ENCODE measurements at regions not wholly inside any gene's neighbourhood (a gene's known extent, or its start where the extent isn't known, plus 50 kb on each side); places are given as distances from the start of the nearest gene placed in this dataset.
"Not testable (repeated sequence)": the region's sequence is repeated elsewhere in the genome, so short reads cannot be mapped to it uniquely, and the experiment has no call there.

DNA sequence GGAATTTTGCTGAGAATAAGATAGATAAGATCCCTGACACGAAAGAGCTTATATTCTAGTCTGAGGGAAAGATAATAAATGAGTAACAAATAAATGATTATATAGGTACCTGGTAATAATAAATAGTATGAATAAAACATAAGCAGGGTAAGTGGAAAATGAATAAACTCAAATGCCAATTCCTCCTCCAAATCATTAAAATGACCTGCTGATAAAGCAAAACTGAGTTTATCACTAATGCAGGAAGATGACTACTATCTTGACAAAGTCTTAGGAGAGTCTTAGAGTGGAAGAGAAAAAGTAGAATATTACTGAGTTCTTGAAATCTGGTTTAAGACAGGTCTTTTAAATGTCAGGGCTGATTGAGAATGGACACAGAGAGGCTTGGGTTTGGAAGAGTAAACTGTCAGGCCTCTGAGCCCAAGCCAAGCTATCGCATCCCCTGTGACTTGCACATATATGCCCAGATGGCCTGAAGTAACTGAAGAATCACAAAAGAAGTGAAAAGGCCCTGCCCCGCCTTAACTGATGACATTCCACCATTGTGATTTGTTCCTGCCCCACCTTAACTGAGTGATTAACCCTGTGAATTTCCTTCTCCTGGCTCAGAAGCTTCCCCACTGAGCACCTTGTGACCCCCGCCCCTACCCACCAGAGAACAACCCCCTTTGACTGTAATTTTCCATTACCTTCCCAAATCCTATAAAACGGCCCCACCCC lies 637.8 kb downstream of the UTRN start:
- WGBS, 2 experiments (ENCODE audit: extremely low coverage in 1 of 2, insufficient coverage in 1 of 2, insufficient read length in 1 of 2, insufficient replicate concordance in 2 of 2, low coverage in 1 of 2, low lambda C conversion rate in 2 of 2, missing lambda C conversion rate in 1 of 2) = 94% methylated on average over 4 of the region's 5 CpGs; no CpG with 5 or more reads in 1 of the 2 experiments
- H3K4ac ChIP-seq (replicated peaks; ENCODE audit: insufficient read length, low read depth, low read length); H4K8ac ChIP-seq (ENCODE audit: extremely low read depth, insufficient read depth, low read length); H3K27ac ChIP-seq (ENCODE audit: low read depth, low read length); H3K79me1 ChIP-seq (ENCODE audit: low read depth, low read length); H4K91ac ChIP-seq (replicated peaks; ENCODE audit: insufficient read length, low read length); FAIRE-seq; CTCF ChIA-PET (ENCODE audit: partially characterized antibody); H3K9ac ChIP-seq (replicated peaks in 1 of 4; ENCODE audit: extremely low read depth in 1 of 4, low read depth in 3 of 4, low read length in 3 of 4); H2BK12ac ChIP-seq (ENCODE audit: low read depth, low read length); H4K20me1 ChIP-seq (replicated peaks in 1 of 2; ENCODE audit: control insufficient read depth in 1 of 2, insufficient read depth in 2 of 2, low read length in 2 of 2); H2BK120ac ChIP-seq (replicated peaks; ENCODE audit: low read depth, low read length); H3K23ac ChIP-seq (ENCODE audit: insufficient read length); H3K14ac ChIP-seq (ENCODE audit: insufficient read length); H3K56ac ChIP-seq (replicated peaks; ENCODE audit: insufficient read length, low read depth, low read length); H2AK5ac ChIP-seq (ENCODE audit: low read depth, low read length); H3K23me2 ChIP-seq (ENCODE audit: low read depth, low read length); H2BK20ac ChIP-seq (ENCODE audit: low read length); H2AFZ ChIP-seq (ENCODE audit: low read length); H3K4me3 ChIP-seq (ENCODE audit: extremely low read depth in 1 of 4, insufficient read depth in 2 of 4, low read depth in 3 of 4, low read length in 4 of 4); H3K79me2 ChIP-seq (ENCODE audit: control insufficient read depth in 1 of 2, insufficient read depth in 2 of 2, low read length in 2 of 2); POLR2A ChIA-PET (ENCODE audit: partially characterized antibody); H3K4me2 ChIP-seq (ENCODE audit: insufficient read depth in 1 of 2, low read depth in 2 of 2, low read length in 2 of 2); H2BK15ac ChIP-seq (ENCODE audit: low read length); H3K36me3 ChIP-seq (ENCODE audit: control insufficient read depth in 2 of 4, insufficient read depth in 4 of 4, low read length in 3 of 4); H2BK5ac ChIP-seq (ENCODE audit: low read depth, low read length); H3K18ac ChIP-seq (ENCODE audit: extremely low read depth, low read length); H3K4me1 ChIP-seq (replicated peaks in 1 of 4; ENCODE audit: control insufficient read depth in 3 of 4, insufficient read depth in 4 of 4, low read length in 3 of 4); H3K9me3 ChIP-seq (ENCODE audit: insufficient read depth in 2 of 2, low read depth in 1 of 2, low read length in 1 of 2); H3K27me3 ChIP-seq (replicated peaks in 1 of 4; ENCODE audit: control insufficient read depth in 3 of 4, extremely low read depth in 1 of 4, insufficient read depth in 3 of 4, low read length in 3 of 4); H4K5ac ChIP-seq (ENCODE audit: insufficient read length, low read depth, low read length); DNase-seq (ENCODE audit: low read depth in 1 of 2, low spot score in 2 of 2): not testable (repeated sequence)

DNA sequence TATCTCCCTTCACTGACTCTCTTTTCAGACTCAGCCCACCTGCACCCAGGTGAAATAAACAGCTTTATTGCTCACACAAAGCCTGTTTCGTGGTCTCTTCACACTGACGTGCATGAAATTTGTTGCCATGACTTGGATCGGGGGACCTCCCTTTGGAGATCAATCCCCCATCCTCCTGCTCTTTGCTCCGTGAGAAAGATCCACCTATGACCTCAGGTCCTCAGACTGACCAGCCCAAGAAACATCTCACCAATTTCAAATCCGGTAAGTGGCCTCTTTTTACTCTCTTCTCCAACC lies 638.3 kb downstream of the UTRN start:
- H3K56ac ChIP-seq (replicated peaks; ENCODE audit: insufficient read length, low read depth, low read length); FAIRE-seq; H4K20me1 ChIP-seq (replicated peaks in 1 of 2; ENCODE audit: control insufficient read depth in 1 of 2, insufficient read depth in 2 of 2, low read length in 2 of 2); H4K5ac ChIP-seq (ENCODE audit: insufficient read length, low read depth, low read length); H4K8ac ChIP-seq (ENCODE audit: extremely low read depth, insufficient read depth, low read length); H3K9me3 ChIP-seq (ENCODE audit: insufficient read depth in 2 of 2, low read depth in 1 of 2, low read length in 1 of 2); H2AFZ ChIP-seq (ENCODE audit: low read length); CTCF ChIA-PET (ENCODE audit: partially characterized antibody); H3K23me2 ChIP-seq (ENCODE audit: low read depth, low read length); H3K36me3 ChIP-seq (ENCODE audit: control insufficient read depth in 2 of 4, insufficient read depth in 4 of 4, low read length in 3 of 4); H2BK12ac ChIP-seq (ENCODE audit: low read depth, low read length); H3K27me3 ChIP-seq (replicated peaks in 1 of 4; ENCODE audit: control insufficient read depth in 3 of 4, extremely low read depth in 1 of 4, insufficient read depth in 3 of 4, low read length in 3 of 4); POLR2A ChIA-PET (ENCODE audit: partially characterized antibody); H3K4me1 ChIP-seq (replicated peaks in 1 of 4; ENCODE audit: control insufficient read depth in 3 of 4, insufficient read depth in 4 of 4, low read length in 3 of 4); H3K9ac ChIP-seq (replicated peaks in 1 of 4; ENCODE audit: extremely low read depth in 1 of 4, low read depth in 3 of 4, low read length in 3 of 4); H3K4ac ChIP-seq (replicated peaks; ENCODE audit: insufficient read length, low read depth, low read length); H2AK5ac ChIP-seq (ENCODE audit: low read depth, low read length); H4K91ac ChIP-seq (replicated peaks; ENCODE audit: insufficient read length, low read length); H3K79me2 ChIP-seq (ENCODE audit: control insufficient read depth in 1 of 2, insufficient read depth in 2 of 2, low read length in 2 of 2); DNase-seq (ENCODE audit: low read depth in 1 of 2, low spot score in 2 of 2); H2BK20ac ChIP-seq (ENCODE audit: low read length); H3K18ac ChIP-seq (ENCODE audit: extremely low read depth, low read length); H3K14ac ChIP-seq (ENCODE audit: insufficient read length); H2BK5ac ChIP-seq (ENCODE audit: low read depth, low read length); H2BK15ac ChIP-seq (ENCODE audit: low read length); H3K27ac ChIP-seq (ENCODE audit: low read depth, low read length); H3K4me3 ChIP-seq (ENCODE audit: extremely low read depth in 1 of 4, insufficient read depth in 2 of 4, low read depth in 3 of 4, low read length in 4 of 4); H2BK120ac ChIP-seq (replicated peaks; ENCODE audit: low read depth, low read length); H3K4me2 ChIP-seq (ENCODE audit: insufficient read depth in 1 of 2, low read depth in 2 of 2, low read length in 2 of 2); H3K79me1 ChIP-seq (ENCODE audit: low read depth, low read length); H3K23ac ChIP-seq (ENCODE audit: insufficient read length): not testable (repeated sequence)
- 81% methylated on average over 4 of the region's 5 CpGs; no CpG with 5 or more reads in 1 of the 2 experiments for WGBS, 2 experiments (ENCODE audit: extremely low coverage in 1 of 2, insufficient coverage in 1 of 2, insufficient read length in 1 of 2, insufficient replicate concordance in 2 of 2, low coverage in 1 of 2, low lambda C conversion rate in 2 of 2, missing lambda C conversion rate in 1 of 2)

All from H1 (cell line).